ENCODE measurements at regions not wholly inside any gene's neighbourhood (a gene's known extent, or its start where the extent isn't known, plus 50 kb on each side); places are given as distances from the start of the nearest gene placed in this dataset.

GRCh38 chr19:33898062-33898677, 101.5 kb downstream of the KCTD15 start:
- DNase-seq (ENCODE audit: low read depth in 2 of 2, low spot score in 1 of 2) = no peak

- DNase-seq (ENCODE audit: low read depth in 2 of 2, low spot score in 1 of 2) = no peak
These were observed 104.1 kb downstream of the KCTD15 start for GRCh38 chr19:33900817-33901216.

- no peak for DNase-seq (ENCODE audit: low read depth in 2 of 2, low spot score in 1 of 2)
These were observed 105.7 kb downstream of the KCTD15 start for GRCh38 chr19:33902395-33902794.

GRCh38 chr19:33902802-33903488, 106.3 kb downstream of the KCTD15 start:
- DNase-seq (ENCODE audit: low read depth in 2 of 2, low spot score in 1 of 2) = no peak

- DNase-seq (ENCODE audit: low read depth in 2 of 2, low spot score in 1 of 2) = no peak
These were observed 106.8 kb downstream of the KCTD15 start for GRCh38 chr19:33903489-33903850.

- no peak for DNase-seq (ENCODE audit: low read depth in 2 of 2, low spot score in 1 of 2)
These were observed 108.0 kb downstream of the KCTD15 start for GRCh38 chr19:33904681-33905080.

GRCh38 chr19:33905473-33905936, 108.8 kb downstream of the KCTD15 start:
- no peak for DNase-seq (ENCODE audit: low read depth in 2 of 2, low spot score in 1 of 2)

- DNase-seq (ENCODE audit: low read depth in 2 of 2, low spot score in 1 of 2) = no peak
These were observed 109.4 kb downstream of the KCTD15 start for GRCh38 chr19:33905937-33906577.

GRCh38 chr19:33906578-33907335, 110.1 kb downstream of the KCTD15 start:
- DNase-seq (ENCODE audit: low read depth in 2 of 2, low spot score in 1 of 2) = no peak

GRCh38 chr19:33910922-33911321, 114.3 kb downstream of the KCTD15 start:
- no peak for DNase-seq (ENCODE audit: low read depth in 2 of 2, low spot score in 1 of 2)

- DNase-seq (ENCODE audit: low read depth in 2 of 2, low spot score in 1 of 2) = no peak
These were observed 117.9 kb downstream of the KCTD15 start for GRCh38 chr19:33914599-33914998.

GRCh38 chr19:33916792-33917191, 120.1 kb downstream of the KCTD15 start:
- no peak for DNase-seq (ENCODE audit: low read depth in 2 of 2, low spot score in 1 of 2)

GRCh38 chr19:33919291-33919690, 122.6 kb downstream of the KCTD15 start:
- no peak for DNase-seq (ENCODE audit: low read depth in 2 of 2, low spot score in 1 of 2)

GRCh38 chr19:33921165-33921564, 124.5 kb downstream of the KCTD15 start:
- no peak for DNase-seq (ENCODE audit: low read depth in 2 of 2, low spot score in 1 of 2)

- DNase-seq (ENCODE audit: low read depth in 2 of 2, low spot score in 1 of 2) = no peak
These were observed 129.6 kb downstream of the KCTD15 start for GRCh38 chr19:33926306-33926705.

GRCh38 chr19:33927789-33928457, 131.3 kb downstream of the KCTD15 start:
- no peak for DNase-seq (ENCODE audit: low read depth in 2 of 2, low spot score in 1 of 2)

GRCh38 chr19:33928458-33928950, 131.8 kb downstream of the KCTD15 start:
- no peak for DNase-seq (ENCODE audit: low read depth in 2 of 2, low spot score in 1 of 2)

- no peak for DNase-seq (ENCODE audit: low read depth in 2 of 2, low spot score in 1 of 2)
These were observed 137.3 kb downstream of the KCTD15 start for GRCh38 chr19:33933931-33934330.

- no peak for DNase-seq (ENCODE audit: low read depth in 2 of 2, low spot score in 1 of 2)
These were observed 142.2 kb downstream of the KCTD15 start for GRCh38 chr19:33938821-33939220.

GRCh38 chr19:33941133-33941532, 144.5 kb downstream of the KCTD15 start:
- DNase-seq (ENCODE audit: low read depth in 2 of 2, low spot score in 1 of 2) = no peak
